ENCODE measurements at regions not wholly inside any gene's neighbourhood (a gene's known extent, or its start where the extent isn't known, plus 50 kb on each side); places are given as distances from the start of the nearest gene placed in this dataset.

GRCh38 chr4:62899646-62900364, 1509.4 kb downstream of the TECRL start:
- TF ChIP-seq CTCF (optimal IDR thresholded peaks at IDR 0.05 in 1 of 3, IDR thresholded peaks at IDR 0.05 in 1 of 3, conservative IDR thresholded peaks at IDR 0.05 in 1 of 3; ENCODE audit: extremely low read depth in 1 of 3, insufficient read depth in 2 of 3, low read length in 3 of 3), result no peak
- no peak for TF ChIP-seq EZH2 (IDR thresholded peaks at IDR 0.05; ENCODE audit: low read length)

All from keratinocyte (primary cell).